GM21528 (cell line): ENCODE measurements at regions not wholly inside any gene's neighbourhood (a gene's known extent, or its start where the extent isn't known, plus 50 kb on each side); places are given as distances from the start of the nearest gene placed in this dataset.

Experiments used
- ATAC-seq: cut with Tn5 transposase; IDR thresholded peaks from one replicate; pipeline ENCODE4 v1.9.1; 2021; ENCODE audit warnings: mild to moderate bottlenecking, moderate library complexity; ENCODE audit not compliant: unreplicated experiment, low FRiP score

DNA sequence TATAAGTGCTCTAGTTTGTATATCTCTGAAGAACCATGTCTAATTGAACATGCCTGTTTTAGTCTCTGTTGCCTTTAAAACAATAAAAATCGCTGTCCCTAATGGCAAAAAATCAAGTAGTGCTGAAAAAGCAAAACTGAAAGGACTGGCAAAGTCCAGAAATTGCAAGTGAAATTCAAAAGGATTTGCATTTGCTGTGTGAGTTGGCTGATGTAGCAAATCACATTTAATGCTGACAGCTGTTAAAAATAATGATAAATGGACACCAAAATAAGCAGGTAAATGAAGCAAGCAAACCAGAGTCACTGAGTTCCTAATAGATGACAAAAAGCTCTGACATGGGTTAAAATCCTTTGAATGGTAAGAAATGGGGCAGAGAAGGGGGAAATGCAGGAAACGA lies 874.1 kb downstream of the GRM8 start:
- no peak for ATAC-seq

DNA sequence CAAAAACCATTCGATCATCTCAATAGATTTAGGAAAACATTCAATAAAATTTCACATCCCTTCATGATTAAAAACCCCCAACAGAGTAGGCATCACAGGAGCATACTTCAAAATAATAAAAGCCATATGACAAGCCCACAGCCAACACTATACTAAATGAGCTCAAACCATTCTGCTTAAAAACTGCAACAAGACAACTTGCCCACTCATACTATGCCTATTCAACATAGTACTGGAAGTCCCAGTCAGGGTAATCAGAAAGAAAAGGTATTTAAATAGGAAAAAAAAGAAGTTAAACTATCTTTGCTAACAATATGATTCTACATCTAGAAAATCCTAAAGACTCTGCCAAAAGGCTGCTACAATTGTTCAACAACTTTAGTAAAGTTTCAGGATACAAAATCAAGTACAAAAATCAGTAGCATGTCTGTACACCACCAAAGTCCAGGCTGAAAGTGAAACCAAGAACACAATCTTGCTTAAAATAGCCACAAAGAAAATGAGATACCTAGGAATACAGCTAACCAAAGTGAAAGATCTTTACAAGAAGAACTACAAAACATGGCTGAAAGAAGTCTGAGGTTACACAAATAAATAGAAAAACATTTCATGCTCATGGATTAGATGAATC lies 882.6 kb downstream of the GRM8 start:
- no peak for ATAC-seq

DNA sequence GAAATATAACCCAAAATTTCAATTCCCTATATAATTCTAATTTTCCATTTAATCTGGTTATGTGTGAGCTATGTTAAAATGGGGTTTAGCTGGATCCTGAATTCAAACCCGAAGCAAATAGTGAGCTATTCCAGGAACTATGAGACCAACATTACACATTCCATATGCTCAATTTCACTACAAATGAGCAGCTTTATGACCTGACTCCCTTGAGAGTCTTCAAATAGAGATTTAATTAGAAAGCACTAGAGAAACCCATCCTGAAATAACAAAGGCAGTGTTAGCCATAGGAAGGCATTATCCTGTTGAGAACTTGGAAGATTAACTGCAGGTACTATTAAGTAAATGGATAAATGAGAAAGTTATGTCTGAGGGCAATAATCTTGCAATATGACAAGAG lies 890.0 kb downstream of the GRM8 start:
- ATAC-seq: no peak

DNA sequence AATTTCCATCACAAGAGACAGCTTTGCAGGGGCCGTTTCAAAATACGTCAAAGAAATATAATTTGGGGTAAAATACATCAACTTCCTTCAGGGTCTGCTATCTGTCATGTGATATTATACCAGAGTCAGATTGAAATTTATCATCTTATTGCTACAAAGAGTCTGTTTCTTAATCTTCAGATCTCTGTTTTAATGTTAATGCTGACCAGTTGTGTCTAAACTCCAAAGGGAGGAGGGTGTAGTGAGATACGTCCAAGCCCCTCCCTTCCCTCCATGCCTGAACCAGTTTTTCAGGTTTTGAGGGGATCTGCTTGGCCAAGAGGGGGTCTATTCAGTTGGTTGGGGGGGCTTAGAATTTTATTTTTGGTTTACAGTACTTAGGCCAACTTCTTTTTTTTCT lies 891.6 kb downstream of the GRM8 start:
- ATAC-seq: no peak

DNA sequence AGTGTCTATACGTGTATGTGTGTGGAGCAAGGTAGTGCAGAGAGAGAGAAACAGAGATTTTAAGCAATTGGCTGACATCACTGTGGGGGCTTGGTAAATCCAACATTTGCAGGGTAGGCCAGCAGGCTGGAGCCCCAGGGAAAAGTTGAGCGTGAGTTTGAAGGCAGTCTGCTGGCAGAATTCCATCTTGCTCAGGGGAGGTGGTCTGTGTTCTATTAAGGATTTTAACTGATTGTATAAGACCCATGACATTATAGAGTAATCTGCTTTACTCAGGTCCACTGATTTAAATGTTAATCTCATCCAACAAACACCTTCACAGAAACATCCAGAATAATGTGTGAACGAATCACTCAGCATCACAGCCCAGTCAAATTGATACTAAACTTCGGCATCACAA lies 912.9 kb downstream of the GRM8 start:
- ATAC-seq: no peak

DNA sequence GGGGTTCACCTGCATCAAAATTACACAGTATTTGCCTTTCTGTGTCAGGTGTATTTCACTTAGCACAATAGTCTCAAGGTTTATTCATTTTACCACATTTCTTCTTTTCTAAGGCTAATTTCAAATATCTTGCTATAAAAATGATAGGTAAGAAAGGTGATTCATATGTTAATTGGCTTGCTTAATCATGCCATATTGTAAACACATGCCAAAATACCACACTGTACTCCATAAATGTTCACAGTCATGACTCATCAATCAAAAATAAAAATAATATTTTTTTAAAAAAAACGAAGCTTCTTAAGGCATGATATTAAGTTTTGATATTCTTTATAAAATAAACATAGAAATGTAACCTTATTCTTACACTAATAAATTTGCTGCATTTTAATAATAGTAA lies 947.1 kb downstream of the GRM8 start:
- no peak for ATAC-seq

DNA sequence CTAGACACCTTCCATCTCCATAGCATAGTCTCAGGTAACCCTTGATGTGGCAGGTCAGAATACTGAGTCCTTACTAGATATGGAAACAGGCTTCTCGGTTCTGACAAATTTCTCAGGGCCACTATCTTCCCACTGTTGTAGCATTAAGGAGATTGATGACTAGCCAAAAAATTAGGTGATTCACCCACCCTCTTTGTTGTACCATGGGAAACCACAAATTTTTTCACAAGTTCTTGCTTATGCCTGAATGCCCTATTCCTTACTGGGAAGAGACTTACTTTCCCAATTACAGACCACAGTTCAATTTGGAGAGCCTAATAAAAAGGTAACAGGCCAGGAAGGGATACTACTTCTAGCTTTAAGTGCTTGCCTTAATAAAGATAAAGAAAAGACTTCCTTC lies 948.8 kb downstream of the GRM8 start:
- no peak for ATAC-seq

DNA sequence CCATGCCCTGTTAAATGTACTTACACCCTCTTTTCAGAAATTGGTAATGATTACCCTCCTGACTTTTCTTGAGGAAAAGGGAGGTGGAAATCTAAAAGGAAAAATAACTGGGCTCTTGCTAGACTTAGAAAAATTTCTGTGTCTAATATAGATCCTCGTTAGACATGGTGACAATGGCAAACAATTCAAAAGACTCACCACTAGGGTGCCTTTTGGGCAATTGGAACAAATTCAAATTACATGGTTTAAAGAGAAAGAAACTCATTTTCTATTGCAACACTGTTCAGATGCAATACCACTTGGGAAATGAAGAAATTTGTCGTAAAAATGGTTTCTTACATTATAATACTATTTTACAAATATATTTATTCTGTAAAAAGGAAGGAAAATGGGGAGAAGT lies 950.1 kb downstream of the GRM8 start:
- no peak for ATAC-seq

DNA sequence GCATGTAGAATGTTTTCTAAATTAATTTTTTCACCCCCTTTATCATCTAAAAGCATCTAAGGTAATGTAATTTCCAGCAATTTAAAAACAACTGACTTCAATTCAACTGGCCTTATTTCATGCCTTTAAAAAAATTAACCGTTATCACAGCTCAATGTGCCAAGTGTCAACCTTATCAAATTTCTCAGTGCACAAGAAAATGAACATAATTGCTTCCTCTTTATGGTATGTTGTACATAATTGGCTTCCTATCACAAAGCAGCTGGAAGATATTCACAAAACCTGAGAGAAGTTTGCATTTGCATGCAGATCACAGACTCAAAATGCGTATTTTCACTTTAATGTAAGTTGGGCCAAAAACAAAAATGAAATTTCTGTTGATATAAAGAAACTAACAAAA lies 966.4 kb downstream of the GRM8 start:
- no peak for ATAC-seq

DNA sequence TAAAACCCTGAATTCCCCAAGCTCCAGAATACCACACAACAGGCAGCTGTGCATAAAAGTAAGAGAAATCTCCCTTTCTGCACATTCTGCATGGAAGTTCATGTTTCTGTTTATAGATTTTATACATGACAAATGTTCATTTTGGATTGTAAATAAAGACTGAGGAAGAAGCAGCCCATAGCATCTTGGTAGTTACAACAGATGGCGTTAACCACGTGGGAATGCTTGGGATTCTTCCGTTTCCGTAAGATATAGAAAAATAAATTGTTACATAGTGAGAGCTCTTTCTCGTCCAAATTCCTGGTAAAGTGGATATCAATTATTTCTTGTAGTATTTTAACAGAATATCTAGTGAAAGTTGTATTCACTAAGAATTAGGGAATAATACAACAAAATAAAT lies 1016.5 kb downstream of the GRM8 start:
- ATAC-seq: no peak

DNA sequence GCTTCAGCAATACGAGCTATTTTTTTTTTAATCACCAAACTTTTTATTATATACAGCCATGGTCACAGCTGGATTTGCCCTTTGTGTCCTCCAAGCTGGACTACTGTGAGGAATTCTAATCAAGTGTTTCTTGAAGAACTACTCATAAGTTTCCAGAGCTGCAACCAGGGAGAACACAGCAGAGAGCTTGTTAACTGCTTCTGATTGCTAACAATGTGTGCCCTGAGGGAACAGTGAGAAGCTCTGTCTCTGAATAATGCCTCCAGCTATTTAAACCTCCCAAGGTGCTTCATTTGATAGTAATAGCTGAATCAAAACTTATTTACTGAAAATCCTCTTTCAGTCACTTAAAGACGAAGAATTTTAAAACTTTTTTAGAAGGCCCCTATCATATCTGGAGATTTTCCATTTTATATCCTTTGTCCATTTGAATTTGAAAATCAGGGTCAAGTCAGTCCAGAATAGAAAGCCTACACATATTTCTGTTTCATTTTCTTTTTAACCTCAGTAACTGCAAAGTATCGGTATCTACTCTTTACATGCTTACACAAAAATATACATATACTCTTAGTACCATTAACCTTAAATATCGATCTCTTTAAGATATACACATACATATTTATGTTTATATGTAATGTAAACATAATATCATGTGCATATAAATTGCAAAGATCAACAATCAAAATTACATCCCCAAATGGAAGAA lies 1024.2 kb downstream of the GRM8 start:
- no peak for ATAC-seq

DNA sequence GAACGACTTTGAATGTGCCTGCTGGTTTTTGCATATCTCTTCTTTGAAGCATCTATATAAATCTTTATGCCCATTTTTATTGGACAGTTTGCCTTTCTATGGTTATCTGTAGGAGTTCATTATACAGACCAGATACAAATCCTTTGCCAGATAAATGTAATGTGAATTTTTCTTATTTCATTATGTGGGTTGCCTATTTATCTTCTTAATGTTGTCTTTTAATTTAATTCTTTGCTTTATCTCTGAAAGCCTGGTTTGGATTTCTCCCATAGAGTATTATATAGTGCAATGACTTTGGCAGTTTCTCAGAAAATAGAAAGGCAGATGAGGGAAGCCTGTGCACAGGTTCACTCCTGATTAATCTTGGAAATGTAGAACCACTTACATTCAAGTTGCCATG lies 1025.1 kb downstream of the GRM8 start:
- ATAC-seq: no peak

DNA sequence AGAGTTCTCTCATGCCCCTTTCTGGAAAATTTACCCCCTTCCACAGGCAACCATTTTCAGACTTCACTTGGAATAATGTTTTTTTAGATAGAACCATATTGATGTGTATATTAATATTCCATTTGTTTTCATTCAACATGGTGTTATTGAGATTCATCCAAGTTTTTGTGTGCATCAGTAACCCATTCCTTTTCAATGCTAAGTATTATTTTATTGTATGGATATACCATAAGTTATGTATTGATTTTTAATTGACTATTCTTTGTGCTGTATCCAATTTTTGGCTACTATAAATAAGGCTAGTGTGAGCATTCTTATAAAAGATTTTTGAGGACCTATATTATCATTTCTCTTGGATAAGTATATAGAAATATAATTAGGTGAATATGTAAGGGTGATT lies 1025.7 kb downstream of the GRM8 start:
- no peak for ATAC-seq

DNA sequence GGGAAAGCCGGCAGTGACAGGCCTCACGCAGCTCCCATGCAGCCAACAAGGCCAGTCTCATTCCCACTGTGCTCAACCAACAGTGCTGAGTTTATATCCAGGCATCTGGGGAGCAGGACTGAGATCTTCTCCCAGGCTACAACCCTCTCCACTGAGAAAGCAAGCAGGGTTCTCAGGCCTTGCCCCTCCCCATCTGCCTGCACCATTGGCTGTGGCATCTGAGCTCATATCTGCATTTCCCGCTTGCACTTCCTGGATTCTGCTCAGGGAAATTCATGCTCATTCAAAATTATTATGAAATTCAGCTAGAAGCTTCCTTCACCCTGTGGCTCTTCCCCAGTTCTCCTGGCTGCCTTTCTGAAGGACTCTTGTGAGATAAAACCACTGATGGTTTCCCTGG lies 1029.0 kb downstream of the GRM8 start:
- no peak for ATAC-seq

DNA sequence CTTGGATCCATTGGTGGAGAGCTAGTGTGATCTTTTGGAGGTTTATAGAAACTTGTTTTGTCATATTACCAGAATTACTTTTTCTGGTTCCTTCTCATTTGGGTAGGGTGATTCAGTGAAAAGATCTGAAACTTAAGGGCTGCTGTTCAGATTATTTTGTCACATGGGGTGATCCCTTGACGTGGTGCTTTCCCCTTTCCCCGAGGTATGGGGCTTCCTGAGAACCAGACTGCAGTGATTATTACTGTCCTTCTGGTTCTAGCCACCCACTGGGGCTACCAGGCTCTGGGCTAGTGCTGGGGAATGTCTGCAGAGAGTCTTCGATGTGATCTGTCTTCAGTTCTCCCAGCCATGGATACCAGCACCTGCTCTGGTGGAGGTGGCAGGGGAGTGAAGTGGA lies 1030.0 kb downstream of the GRM8 start:
- no peak for ATAC-seq

DNA sequence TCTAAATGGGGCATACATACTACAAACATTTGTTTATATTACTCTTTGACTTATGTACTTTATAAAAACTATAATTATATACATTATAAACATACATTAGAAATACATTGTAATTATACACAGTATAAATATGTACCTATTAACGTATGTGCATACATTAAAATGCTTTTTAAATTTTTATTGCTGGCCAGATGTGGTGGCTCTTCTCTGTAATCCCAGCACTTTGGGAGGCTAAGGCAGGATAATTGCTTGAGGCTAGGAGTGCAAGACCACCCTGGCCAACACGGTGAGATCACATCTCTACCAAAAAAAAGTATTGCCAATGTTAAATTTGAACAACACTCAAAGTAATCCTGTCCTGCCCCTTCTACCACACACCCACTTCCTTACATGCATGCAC lies 1037.0 kb downstream of the GRM8 start:
- ATAC-seq: no peak

DNA sequence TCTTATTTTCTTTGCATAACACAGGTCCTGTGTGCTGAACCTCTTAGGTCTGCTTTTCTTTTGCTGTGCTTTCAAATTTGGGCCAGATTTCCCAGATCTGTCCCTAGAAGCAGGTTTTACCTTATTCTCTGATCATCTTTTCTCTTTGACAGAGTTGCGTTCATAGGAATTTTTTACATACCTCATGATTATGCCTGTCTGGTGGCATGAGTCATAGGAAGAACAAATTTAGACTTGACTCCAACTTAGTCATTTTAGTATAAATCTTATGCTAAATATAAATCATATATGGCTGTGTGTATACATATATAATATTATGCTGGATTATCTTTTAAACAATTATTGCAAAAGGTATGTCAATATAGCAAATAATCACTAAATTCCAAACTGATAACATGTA lies 1038.9 kb downstream of the GRM8 start:
- ATAC-seq: no peak

DNA sequence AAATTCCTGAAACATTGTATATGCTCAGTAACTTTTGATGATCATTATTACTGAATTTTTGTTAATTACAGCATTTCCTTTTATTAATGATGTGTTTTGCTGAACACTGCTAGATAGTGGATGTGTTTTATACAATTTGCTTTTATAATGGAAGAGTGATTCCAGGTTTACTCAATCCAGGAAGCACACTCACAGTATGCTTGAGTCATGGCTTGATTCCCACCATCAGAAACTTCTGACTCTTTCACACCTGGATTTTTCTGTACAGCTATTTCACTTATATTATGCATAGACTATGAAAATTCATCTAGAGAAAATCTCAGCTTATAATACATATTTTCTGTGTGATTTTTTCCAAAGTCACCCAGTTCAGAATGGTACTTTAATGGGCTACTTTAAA lies 1040.9 kb downstream of the GRM8 start:
- no peak for ATAC-seq

DNA sequence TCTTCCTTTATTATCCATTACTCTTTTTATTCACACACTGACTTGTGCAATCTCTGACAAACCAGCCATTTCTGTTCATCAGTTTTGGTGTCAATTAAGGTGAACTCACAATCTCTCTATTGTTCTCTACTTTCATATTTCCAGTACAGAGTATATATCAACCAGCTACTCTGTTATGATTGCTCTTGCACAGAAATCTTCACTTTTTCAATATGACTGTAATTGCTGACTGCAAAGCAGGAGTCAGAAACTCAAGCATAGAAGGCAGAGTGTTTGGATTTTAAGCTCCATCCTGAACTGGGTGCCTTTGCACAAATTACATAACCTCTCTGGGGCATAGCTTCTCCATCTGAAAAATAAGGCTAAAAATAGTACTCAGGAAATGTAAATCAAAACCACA lies 1042.0 kb downstream of the GRM8 start:
- no peak for ATAC-seq

DNA sequence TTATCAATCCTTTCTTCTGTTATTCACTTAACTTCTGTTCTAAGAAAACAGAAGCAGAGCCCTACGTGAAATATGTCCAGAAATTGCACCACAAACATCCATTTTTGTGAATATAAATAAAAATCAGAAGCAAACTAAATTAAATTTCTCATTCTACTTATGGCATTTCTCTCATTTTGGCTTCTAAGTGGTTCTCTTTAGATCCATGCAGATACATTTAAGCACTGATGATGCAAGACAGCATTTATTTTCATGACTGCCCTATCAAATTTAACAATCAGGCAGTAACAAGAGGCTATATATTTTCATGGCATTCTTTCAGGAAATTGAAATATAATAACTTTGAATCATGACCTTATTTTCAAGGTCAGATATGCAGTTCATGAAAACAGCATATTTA lies 1049.6 kb downstream of the GRM8 start:
- no peak for ATAC-seq

DNA sequence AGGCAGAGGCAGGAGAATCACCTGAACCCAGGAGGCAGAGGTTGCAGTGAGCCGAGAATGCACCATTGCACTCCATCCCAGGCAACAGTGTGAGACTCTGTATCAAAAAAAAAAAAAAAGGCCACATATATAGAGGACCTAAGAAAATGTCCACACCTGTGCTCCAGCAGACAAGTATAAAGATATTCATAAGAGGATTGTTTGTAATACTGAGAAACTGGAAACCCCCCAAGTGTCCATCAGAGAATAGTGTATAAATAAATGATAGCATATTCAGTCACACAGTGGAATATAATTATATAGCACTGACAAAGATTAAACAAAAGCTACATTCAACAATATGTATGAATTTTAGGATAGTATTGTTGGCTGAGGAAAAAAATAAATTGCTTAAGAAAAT lies 1050.6 kb downstream of the GRM8 start:
- ATAC-seq: no peak

DNA sequence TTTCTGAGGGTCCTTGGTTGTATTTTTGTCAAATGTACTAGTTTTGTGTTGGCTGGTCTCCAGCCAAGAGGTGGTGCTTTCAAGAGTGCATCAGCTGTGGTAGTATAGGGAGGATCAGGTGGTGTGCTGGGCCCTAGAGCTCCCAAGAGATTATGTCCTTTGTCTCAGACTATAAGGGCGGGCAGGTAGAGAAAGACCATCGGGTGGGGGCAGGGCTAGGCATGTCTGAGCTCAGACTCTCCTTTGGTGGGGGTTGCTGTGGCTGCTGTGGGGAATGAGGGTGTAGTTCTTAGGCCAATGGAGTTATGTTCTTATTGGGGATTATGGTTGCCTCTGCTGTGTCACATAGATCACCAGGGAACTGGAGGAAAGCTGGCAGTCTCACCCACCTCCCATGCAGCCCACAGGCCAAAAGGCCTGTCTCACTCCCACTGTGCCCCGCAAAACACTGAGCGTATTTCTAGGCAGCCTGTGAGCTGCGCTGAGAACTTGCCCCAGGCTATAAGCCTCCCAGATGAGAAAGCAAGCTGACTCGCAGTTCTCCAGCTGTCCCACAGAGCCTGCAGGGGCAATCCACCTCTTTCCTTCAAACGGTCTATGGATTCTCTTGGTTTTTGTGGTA lies 1066.7 kb downstream of the GRM8 start:
- no peak for ATAC-seq
